CD14-positive monocyte (primary cell): ENCODE measurements at regions not wholly inside any gene's neighbourhood (a gene's known extent, or its start where the extent isn't known, plus 50 kb on each side); places are given as distances from the start of the nearest gene placed in this dataset.

Experiments
- DNase-seq, 3 donors: peaks; one replicate each; pipeline ENCODE4 v3.0.0-alpha.2; 2011 to 2022
- H2AFZ ChIP-seq: 2 replicates; pipeline ENCODE4 v1.6.0; 2012; ENCODE audit warnings: mild to moderate bottlenecking, low read depth, low read length, inconsistent platforms; ENCODE audit not compliant: insufficient read depth, poor library complexity, severe bottlenecking
- H3K27ac ChIP-seq, 2 donors: 1 replicate in 1 of 2; 2 replicates in 1 of 2; pipeline ENCODE4 v1.5.1; 2012 to 2013; ENCODE audit warnings: low read length in 2 of 2, control low read depth in 1 of 2, inconsistent platforms in 1 of 2, low read depth in 1 of 2, mild to moderate bottlenecking in 1 of 2
- H3K27me3 ChIP-seq, 2 donors: one replicate each; pipeline versions ENCODE4 v1.6.0 to v1.6.1; 2011 to 2013; ENCODE audit warnings: low read length in 2 of 2; ENCODE audit not compliant: control insufficient read depth in 2 of 2, insufficient read depth in 2 of 2
- H3K36me3 ChIP-seq, 2 donors: replicated peaks in 1 of 2; 1 replicate in 1 of 2; 2 replicates in 1 of 2; pipeline versions ENCODE4 v1.5.1 to v1.6.1; 2012 to 2013; ENCODE audit warnings: low read length in 2 of 2, control low read depth in 1 of 2, inconsistent platforms in 1 of 2, mild to moderate bottlenecking in 1 of 2; ENCODE audit not compliant: insufficient read depth in 2 of 2, control insufficient read depth in 1 of 2
- H3K4me1 ChIP-seq, 2 donors: 1 replicate in 1 of 2; 2 replicates in 1 of 2; pipeline versions ENCODE4 v1.5.1 to v1.6.1; 2012 to 2013; ENCODE audit warnings: low read length in 2 of 2, control low read depth in 1 of 2, inconsistent platforms in 1 of 2, mild to moderate bottlenecking in 1 of 2, moderate library complexity in 1 of 2; ENCODE audit not compliant: insufficient read depth in 2 of 2, control insufficient read depth in 1 of 2
- H3K4me2 ChIP-seq: replicated peaks from 2 replicates; pipeline ENCODE3; 2012; ENCODE audit warnings: low read length, moderate library complexity, mild to moderate bottlenecking; ENCODE audit not compliant: poor library complexity, severe bottlenecking; ENCODE audit errors: extremely low read depth
- H3K4me3 ChIP-seq, 3 experiments: fragments of 200-600 bp in 1 of 3; sonication (generic) in 1 of 3; replicated peaks in 1 of 3; 1 replicate in 2 of 3; 2 replicates in 1 of 3; pipeline ENCODE4 v1.5.1; 2011 to 2013; ENCODE audit warnings: low read length in 3 of 3, mild to moderate bottlenecking in 3 of 3, control low read depth in 2 of 3, low read depth in 2 of 3, inconsistent platforms in 1 of 3, moderate library complexity in 1 of 3
- H3K79me2 ChIP-seq: 2 replicates; pipeline ENCODE4 v1.6.0; 2012; ENCODE audit warnings: mild to moderate bottlenecking, control low read depth, inconsistent platforms, low read length, moderate library complexity; ENCODE audit not compliant: insufficient read depth
- H3K9ac ChIP-seq: 2 replicates; pipeline ENCODE4 v1.6.0; 2017; ENCODE audit warnings: low read length, mild to moderate bottlenecking; ENCODE audit not compliant: insufficient read depth, poor library complexity, severe bottlenecking
- H3K9me3 ChIP-seq, 2 donors: replicated peaks in 1 of 2; 1 replicate in 1 of 2; 2 replicates in 1 of 2; pipeline versions ENCODE4 v1.5.1 to v1.6.1; 2012 to 2013; ENCODE audit warnings: low read length in 2 of 2, control low read depth in 1 of 2; ENCODE audit not compliant: control insufficient read depth in 1 of 2, insufficient read depth in 1 of 2
- H4K20me1 ChIP-seq: 2 replicates; pipeline ENCODE4 v1.6.0; 2012; ENCODE audit warnings: mild to moderate bottlenecking, low read length, control low read depth, moderate library complexity; ENCODE audit not compliant: insufficient read depth
- H3K27ac Mint-ChIP-seq, 7 donors: one replicate each; pipeline ENCODE4 v1.8.0; 2020; ENCODE audit warnings: mild to moderate bottlenecking in 7 of 7, mixed read lengths in 7 of 7, moderate library complexity in 6 of 7, inconsistent platforms in 2 of 7
- H3K27me3 Mint-ChIP-seq, 3 donors: one replicate each; pipeline ENCODE4 v1.8.0; 2021 to 2022; ENCODE audit warnings: low read depth in 3 of 3, mild to moderate bottlenecking in 3 of 3, mixed read lengths in 3 of 3, moderate library complexity in 3 of 3, inconsistent platforms in 1 of 3
- H3K36me3 Mint-ChIP-seq, 2 donors: one replicate each; pipeline ENCODE4 v1.8.0; 2020; ENCODE audit warnings: mixed read lengths in 2 of 2, inconsistent platforms in 1 of 2, mild to moderate bottlenecking in 1 of 2
- H3K4me1 Mint-ChIP-seq: one replicate; pipeline ENCODE4 v1.8.0; 2020; ENCODE audit warnings: mild to moderate bottlenecking, mixed read lengths
- H3K4me3 Mint-ChIP-seq, 2 donors: one replicate each; pipeline ENCODE4 v1.8.0; 2020; ENCODE audit warnings: mild to moderate bottlenecking in 2 of 2, mixed read lengths in 2 of 2, moderate library complexity in 1 of 2
- H3K9me3 Mint-ChIP-seq, 7 donors: one replicate each; pipeline ENCODE4 v1.8.0; 2020 to 2022; ENCODE audit warnings: mixed read lengths in 7 of 7, mild to moderate bottlenecking in 6 of 7, moderate library complexity in 6 of 7, inconsistent platforms in 2 of 7
- WGBS: methylation state at CpG from one replicate; pipeline ENCODE4 v1.1.5; 2013; ENCODE audit warnings: missing lambda C conversion rate; ENCODE audit not compliant: insufficient coverage; 5-methylcytosine and 5-hydroxymethylcytosine counted together
- intact Hi-C, 2 donors: fragments of 100-400 bp; cut with micrococcal nuclease; formaldehyde crosslinking; loops; one replicate each; pipeline versions ENCODE4 v1.15.0 to v1.15.1; 2023
- TF ChIP-seq, protein P1 (sequence below): fragments of 200-600 bp; IDR thresholded peaks from one replicate; pipeline ENCODE4 v1.8.0; 2022; ENCODE audit warnings: antibody characterized with exemption, mild to moderate bottlenecking

DNA sequence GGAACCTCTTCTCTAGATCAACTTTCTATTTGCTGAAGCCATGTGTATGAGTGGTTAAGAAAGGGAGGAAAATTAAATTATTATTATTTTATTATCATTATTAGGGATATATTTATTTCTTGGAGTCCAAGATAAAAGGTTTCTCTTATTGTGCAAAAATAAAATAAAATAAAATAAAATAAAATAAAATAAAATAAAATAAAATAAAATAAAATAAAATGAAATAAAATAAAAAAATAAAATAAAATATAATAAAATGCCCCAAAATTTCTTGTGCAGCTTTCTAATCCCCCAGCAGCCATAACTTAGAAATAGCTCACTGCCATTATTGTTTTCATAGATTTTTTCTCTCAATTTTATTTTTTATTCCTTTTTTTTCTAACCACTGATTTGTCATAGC, 526.8 kb downstream of the VGLL3 start:
- Histone ChIP-seq H3K4me2 (no peak overlapping the region), H3K27ac (no peak overlapping the region), H2AFZ (no peak overlapping the region), H3K4me1 (no peaks in the 10 kb centered on the region), H3K9me3 (no peaks in the 10 kb centered on the region), H3K36me3 (no peaks in the 10 kb centered on the region), H3K9ac (no peak overlapping the region), H3K79me2 (no peaks in the 10 kb centered on the region), H4K20me1 (no peaks in the 10 kb centered on the region), H3K27me3 (no peaks in the 10 kb centered on the region), H3K4me3 (no peak overlapping the region)
- H3K27me3 Mint-ChIP-seq, result no peaks in the 10 kb centered on the region
- H3K4me1 Mint-ChIP-seq, result no peaks in the 10 kb centered on the region
- no peak for DNase-seq
- H3K36me3 Mint-ChIP-seq, result no peaks in the 10 kb centered on the region
- no peak overlapping the region for H3K4me3 Mint-ChIP-seq
- H3K27ac Mint-ChIP-seq, result no peak overlapping the region
- intact Hi-C loops, result no loop called here
- TF ChIP-seq, protein P1, sequence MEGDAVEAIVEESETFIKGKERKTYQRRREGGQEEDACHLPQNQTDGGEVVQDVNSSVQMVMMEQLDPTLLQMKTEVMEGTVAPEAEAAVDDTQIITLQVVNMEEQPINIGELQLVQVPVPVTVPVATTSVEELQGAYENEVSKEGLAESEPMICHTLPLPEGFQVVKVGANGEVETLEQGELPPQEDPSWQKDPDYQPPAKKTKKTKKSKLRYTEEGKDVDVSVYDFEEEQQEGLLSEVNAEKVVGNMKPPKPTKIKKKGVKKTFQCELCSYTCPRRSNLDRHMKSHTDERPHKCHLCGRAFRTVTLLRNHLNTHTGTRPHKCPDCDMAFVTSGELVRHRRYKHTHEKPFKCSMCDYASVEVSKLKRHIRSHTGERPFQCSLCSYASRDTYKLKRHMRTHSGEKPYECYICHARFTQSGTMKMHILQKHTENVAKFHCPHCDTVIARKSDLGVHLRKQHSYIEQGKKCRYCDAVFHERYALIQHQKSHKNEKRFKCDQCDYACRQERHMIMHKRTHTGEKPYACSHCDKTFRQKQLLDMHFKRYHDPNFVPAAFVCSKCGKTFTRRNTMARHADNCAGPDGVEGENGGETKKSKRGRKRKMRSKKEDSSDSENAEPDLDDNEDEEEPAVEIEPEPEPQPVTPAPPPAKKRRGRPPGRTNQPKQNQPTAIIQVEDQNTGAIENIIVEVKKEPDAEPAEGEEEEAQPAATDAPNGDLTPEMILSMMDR, result no peak
- H3K9me3 Mint-ChIP-seq, result no peaks in the 10 kb centered on the region

DNA sequence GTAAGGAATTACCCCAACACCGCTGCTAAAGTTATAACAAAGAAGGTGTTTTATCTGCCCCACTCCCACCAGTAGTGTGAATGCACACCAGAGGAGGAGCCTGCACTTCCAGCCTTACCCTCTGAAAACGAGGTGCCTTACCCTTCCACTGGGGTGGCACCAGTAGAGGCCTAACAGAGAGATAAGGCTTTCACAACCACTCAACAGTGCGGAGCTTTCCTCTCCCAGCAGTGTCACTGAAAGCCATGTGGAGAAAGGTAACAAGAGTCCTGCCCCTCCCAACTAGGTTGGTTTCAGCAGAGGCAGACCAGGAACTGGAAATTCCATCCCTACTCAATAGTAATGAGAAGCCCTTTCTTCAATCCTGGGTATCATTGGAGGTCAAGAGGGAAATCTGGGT, 539.2 kb downstream of the VGLL3 start:
- no peak for DNase-seq
- no peaks in the 10 kb centered on the region for H3K79me2 ChIP-seq
- no peak overlapping the region for H3K4me2 ChIP-seq
- no peak overlapping the region for H3K4me3 ChIP-seq
- no peak overlapping the region for H3K27ac ChIP-seq
- no peak overlapping the region for H2AFZ ChIP-seq
- H3K27ac Mint-ChIP-seq, result no peak overlapping the region
- intact Hi-C loops, result no loop called here
- TF ChIP-seq, protein P1, result no peak
- no peaks in the 10 kb centered on the region for H4K20me1 ChIP-seq
- no CpG with 5 or more reads among the region's 3 CpGs for WGBS
- H3K4me1 Mint-ChIP-seq, result no peaks in the 10 kb centered on the region
- peaks cover 0 to 2% (median 0%) of the 10 kb centered on the region in 7 donors for H3K9me3 Mint-ChIP-seq
- no peaks in the 10 kb centered on the region for H3K36me3 ChIP-seq
- H3K27me3 ChIP-seq, result no peaks in the 10 kb centered on the region
- no peaks in the 10 kb centered on the region for H3K36me3 Mint-ChIP-seq
- H3K9me3 ChIP-seq, result no peaks in the 10 kb centered on the region
- H3K27me3 Mint-ChIP-seq, result no peaks in the 10 kb centered on the region
- H3K9ac ChIP-seq, result no peak overlapping the region
- no peaks in the 10 kb centered on the region for H3K4me1 ChIP-seq
- H3K4me3 Mint-ChIP-seq, result no peak overlapping the region
